GM12874 (cell line): ENCODE measurements at regions not wholly inside any gene's neighbourhood (a gene's known extent, or its start where the extent isn't known, plus 50 kb on each side); places are given as distances from the start of the nearest gene placed in this dataset.

ENCODE experiments used
- CTCF ChIP-seq: IDR thresholded peaks from 2 replicates; pipeline ENCODE4 v1.5.1; 2011; ENCODE audit warnings: low read depth, mild to moderate bottlenecking, control low read depth, low read length, moderate library complexity; ENCODE audit not compliant: insufficient read depth

- no peak for TF ChIP-seq CTCF
Measured at GRCh38 chr20:50325215-50325614, 134.6 kb downstream of the CEBPB start.

GRCh38 chr20:50325651-50326050, 135.0 kb downstream of the CEBPB start:
- no peak for TF ChIP-seq CTCF

- no peak for TF ChIP-seq CTCF
Measured at GRCh38 chr20:50327666-50328065, 137.0 kb downstream of the CEBPB start.

GRCh38 chr20:50328222-50328979, 137.8 kb downstream of the CEBPB start:
- TF ChIP-seq CTCF = no peak

GRCh38 chr20:50328996-50329898, 138.6 kb downstream of the CEBPB start:
- no peak for TF ChIP-seq CTCF

GRCh38 chr20:50329981-50330503, 139.4 kb downstream of the CEBPB start:
- TF ChIP-seq CTCF = no peak
